ENCODE measurements at regions not wholly inside any gene's neighbourhood (a gene's known extent, or its start where the extent isn't known, plus 50 kb on each side); places are given as distances from the start of the nearest gene placed in this dataset.

- no peak for DNase-seq (ENCODE audit: low spot score)
Measured at GRCh38 chr10:47077941-47078340, 166.7 kb downstream of the PTPN20 start.

- DNase-seq (ENCODE audit: low spot score) = no peak
Measured at GRCh38 chr10:47078393-47079203, 167.4 kb downstream of the PTPN20 start.

GRCh38 chr10:47079204-47079580, 168.0 kb downstream of the PTPN20 start:
- no peak for DNase-seq (ENCODE audit: low spot score)

DNA sequence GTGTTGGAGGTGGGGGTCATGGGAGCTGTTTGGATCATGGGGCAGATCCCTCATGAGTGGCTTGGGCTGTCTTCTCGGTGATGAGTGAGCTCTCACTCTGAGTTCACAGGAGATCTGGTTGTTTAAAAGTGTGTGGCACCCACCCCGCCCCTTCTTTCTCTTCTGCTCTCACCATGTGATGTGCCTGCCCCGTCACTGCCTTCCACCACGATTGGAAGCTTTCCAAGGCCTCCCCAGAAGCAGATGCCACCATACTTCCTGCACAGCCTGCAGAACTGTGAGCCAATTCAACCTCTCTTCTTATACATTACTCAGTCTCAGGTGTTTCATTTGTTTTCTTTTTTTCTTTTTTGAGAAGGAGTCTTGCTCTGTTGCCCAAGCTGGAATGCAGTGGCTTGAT, 170.0 kb downstream of the PTPN20 start:
- no peak for DNase-seq (ENCODE audit: low spot score)

- no peak for DNase-seq (ENCODE audit: low spot score)
Measured at GRCh38 chr10:47082055-47082784, 171.0 kb downstream of the PTPN20 start.

DNA sequence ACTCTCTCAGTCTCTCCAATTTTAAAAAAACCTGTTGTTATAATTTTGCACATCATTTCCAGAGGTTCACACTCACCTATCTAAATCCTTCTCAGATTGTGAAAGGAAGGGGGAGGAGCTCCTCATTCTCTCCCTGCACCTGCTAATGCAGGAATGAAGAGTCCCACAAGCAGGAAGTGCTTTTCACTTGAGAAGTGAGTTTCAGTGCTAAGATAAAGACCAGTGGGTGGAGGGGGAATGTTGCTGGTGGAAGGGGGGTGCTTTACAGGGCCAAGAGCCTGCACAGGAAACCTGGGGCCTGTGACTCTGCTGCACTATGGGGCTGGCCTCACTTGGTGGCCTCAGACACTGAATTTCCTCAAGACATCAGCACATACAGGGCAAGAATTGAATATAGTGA, 176.4 kb downstream of the PTPN20 start:
- DNase-seq (ENCODE audit: low spot score) = no peak

DNA sequence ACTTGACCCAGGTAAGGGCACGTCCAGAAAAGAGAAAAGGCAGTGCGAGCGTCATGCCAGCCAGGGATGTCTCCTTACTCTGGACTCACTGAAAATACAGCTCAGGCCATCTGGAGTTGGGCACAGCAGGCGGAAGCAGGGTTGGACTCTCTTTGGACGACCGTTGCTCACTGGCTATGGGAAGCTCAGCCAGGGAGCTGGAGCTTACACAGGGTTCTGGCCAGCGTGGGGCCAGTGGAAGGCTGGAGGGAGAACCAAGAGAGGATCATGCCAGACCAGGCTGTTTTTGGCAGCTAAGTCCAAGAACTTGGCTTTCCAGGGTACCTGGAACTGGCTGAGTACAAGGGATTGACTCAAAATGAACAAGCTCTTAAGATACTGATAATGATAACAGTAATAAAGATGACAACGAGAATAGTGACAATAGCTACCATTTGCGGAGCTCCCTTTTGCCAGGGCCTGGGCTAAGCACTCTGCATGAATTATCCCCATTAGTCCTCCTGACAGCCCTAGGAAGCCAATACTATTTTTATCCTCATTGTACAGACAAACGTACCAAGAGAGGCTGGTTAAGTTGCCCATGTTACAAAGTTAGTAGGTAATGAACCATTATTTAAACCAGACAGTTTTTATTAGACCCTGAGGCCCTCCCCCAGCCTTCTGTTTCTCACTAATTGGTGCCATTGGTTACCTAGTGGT, 177.6 kb downstream of the PTPN20 start:
- no peak for DNase-seq (ENCODE audit: low spot score)

- DNase-seq (ENCODE audit: low spot score) = no peak
Measured at GRCh38 chr10:47090042-47090441, 178.8 kb downstream of the PTPN20 start.

DNA sequence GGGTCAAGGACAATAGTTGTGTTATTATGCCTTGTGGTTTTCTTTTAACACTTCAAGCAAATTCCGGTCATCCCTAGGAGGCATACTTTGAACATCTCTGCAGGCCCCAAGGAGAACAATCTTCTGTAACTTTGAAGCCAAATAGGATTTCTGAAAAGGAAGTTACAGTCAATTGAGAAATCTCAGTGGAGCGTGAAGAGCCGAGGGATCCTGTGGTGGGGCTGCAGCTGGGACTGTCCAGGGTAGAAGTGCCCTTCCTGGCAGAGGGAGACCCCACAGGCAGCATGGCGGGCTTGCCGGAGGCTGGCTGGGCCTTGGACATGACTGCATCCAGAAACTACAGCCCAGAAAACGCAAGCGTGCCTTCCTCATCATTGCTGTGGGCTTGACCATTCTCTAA, 179.7 kb downstream of the PTPN20 start:
- no peak for DNase-seq (ENCODE audit: low spot score)

DNA sequence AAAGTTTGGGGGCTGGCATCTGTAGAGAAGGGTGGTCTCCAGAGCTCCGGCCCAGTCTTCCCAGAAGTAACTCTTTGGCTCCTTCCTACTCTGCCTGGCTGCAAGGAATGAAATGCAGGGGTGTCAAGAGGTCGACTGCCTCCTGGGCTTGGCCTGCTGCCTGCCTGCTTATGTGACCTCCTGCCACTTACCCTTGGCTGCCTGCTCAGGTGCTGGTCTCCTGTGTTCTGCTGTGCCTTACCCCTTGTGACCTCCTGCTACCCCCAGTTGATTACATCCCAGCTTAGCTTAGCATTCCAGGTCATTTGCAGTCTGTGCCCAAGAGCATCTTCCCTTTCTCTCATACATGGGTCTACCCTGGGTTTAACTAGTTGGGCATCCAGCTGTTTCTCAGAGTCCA, 180.2 kb downstream of the PTPN20 start:
- no peak for DNase-seq (ENCODE audit: low spot score)

GRCh38 chr10:47092376-47092775, 181.1 kb downstream of the PTPN20 start:
- no peak for DNase-seq (ENCODE audit: low spot score)

DNA sequence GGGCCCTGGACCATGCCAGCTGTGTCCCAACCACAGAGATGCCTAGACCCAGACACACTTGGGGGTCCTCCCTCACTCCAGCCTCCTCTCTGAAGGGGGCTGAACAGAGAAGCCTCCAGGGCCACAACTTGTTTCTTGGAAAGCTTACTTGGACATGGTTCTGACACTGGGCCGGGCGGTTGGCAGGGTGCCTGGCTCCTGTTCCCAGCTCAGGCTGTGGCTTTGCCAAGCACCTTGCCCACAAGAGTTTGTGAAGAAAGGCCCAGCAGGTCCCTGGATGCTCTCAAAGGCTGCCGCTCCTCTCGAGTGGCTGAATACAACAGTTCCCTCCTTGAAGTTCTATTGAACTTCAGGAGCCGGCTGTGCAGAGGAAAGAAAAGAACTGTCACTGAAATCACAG, 181.6 kb downstream of the PTPN20 start:
- DNase-seq (ENCODE audit: low spot score) = no peak

- no peak for DNase-seq (ENCODE audit: low spot score)
Measured at GRCh38 chr10:47094126-47094525, 182.9 kb downstream of the PTPN20 start.

DNA sequence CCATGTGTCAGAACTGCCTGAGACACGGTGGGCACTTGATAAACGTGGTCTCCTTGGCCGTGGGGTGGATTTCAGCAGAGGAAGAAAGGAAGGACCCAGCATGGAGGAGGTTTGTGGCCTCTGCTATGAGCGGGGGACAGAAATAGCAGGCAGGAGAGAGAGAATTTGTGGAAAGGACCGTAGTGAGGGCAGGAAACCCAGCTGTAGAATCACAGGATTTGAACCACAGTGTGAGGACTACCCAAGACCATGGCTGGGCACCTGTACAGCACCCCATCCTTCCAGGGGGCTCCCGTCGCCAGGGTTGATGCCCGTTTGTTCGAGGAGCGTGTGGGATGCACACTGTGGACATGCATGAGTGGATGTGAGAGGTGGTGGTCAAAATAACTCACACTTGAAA, 183.4 kb downstream of the PTPN20 start:
- DNase-seq (ENCODE audit: low spot score) = no peak

- DNase-seq (ENCODE audit: low spot score) = no peak
Measured at GRCh38 chr10:47095211-47095610, 184.0 kb downstream of the PTPN20 start.

DNA sequence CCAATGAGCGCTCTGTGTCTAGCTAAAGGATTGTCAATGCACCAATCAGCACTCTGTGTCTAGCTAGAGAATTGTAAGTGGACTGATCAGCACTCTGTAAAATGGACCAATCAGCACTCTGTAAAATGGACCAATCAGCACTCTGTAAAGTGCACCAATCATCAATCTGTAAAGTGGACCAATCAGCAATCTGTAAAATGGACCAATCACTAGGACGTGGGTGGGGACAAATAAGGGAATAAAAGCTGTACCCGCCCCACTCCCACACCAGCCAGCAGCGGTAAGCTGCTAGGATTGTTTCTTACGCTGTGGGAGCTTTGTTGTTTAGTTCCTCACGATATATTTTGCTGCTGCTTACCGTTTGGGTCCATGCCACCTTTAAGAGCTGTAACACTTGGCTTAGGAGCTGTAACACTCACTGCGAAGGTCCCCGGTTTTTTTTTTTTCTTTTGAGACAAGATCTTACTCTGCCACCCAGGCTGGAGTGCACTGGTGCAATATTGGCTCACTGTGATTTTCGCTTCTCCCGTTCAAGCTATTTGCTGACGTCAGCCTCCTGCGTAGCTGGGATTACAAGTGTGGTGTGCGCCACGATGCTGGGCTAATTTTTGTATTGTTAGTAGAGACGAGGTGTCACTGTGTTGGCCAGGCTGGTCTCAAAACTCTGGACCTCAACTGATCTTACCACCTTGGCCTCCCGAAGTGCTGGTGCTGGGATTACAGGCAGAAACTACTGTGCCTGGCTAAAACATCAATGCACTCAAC, 184.8 kb downstream of the PTPN20 start:
- no peak for DNase-seq (ENCODE audit: low spot score)

DNA sequence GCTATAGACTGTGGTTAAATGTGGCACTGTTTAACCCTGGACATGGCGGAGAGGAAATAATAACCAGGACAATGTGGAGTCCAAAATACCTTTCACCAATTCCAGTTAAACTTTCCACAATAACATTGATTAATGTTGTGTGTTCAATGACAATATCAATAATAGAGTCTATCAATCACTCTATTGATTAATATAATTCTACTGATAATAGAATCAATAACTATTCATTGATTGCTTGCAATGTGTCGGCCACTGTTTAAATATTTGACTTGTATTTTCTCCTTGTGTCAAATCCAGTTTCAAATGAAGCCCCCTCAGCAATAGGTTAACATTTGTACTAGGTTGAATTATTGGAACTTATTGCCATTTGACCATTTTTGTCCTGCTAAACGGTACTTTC, 187.0 kb downstream of the PTPN20 start:
- DNase-seq (ENCODE audit: low spot score) = no peak

GRCh38 chr10:47098964-47099363, 187.7 kb downstream of the PTPN20 start:
- no peak for DNase-seq (ENCODE audit: low spot score)

GRCh38 chr10:47099474-47099873, 188.2 kb downstream of the PTPN20 start:
- no peak for DNase-seq (ENCODE audit: low spot score)

DNA sequence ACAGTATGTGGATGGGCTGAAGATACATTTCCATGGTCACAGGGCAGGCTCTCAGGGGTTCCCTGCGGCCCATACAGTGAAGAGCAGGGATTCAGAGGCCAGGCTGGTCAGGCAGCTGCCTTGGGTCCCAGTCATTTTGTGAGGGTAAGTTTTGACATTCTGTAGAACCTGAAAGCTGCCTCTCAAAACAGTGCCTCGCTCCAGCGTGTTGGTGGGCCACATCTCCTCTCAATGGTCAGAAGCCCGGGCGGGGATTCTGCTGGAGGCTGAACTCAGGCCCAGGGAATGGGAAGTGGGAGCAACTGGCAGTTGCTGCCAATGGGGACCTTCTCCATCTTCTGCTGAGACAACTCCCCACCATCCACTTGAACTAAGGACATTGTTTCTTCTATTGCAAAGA, 190.0 kb downstream of the PTPN20 start:
- DNase-seq (ENCODE audit: low spot score) = no peak

DNA sequence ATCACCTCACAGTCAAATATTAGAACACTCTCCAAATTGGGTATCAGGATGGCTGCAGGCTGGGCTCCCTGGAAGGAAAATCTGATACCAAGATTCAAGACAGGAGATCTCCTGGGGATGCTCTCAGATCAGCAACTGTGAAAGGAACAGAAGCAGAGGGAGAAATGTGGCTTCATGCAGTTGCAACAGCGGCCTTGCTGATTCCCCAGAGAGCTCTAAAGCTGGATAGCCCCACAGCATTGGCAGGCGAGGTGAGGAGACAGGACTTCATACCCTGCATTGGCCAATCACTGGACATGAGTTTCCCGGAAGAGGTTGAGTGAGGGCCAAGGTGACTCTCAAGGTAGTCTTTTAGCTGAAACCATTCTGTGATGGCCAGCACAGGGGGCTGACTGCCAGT, 190.6 kb downstream of the PTPN20 start:
- DNase-seq (ENCODE audit: low spot score) = no peak

DNA sequence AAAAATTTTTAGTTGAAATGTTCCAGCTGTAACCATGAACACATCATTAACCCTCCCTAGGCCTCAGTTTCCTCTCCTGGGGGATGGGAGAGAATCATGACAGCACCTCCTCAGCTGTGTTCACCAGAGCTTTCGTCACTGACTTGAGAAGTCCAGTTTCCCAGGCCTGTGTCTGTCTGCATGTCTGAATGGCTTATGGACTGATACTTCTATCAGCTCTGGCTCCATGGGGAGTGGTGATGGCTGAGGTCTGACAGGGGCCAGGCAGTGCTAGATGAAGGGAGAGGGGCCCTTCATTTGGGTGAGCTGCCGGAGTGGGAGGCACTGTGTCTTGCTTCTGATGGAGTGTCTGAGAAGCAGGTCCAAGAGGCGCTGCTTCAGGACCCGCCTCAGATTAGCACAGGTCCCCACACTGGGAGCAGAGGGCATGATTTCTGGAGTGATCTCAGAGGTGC, 192.9 kb downstream of the PTPN20 start:
- no peak for DNase-seq (ENCODE audit: low spot score)
